Keratinocyte (primary cell): ENCODE measurements at regions not wholly inside any gene's neighbourhood (a gene's known extent, or its start where the extent isn't known, plus 50 kb on each side); places are given as distances from the start of the nearest gene placed in this dataset.

Experiments used
- DNase-seq: peaks from one replicate; pipeline ENCODE4 v3.0.0-alpha.2; 2011; ENCODE audit warnings: low read depth, missing footprints, low spot score
- FAIRE-seq: peaks from 2 replicates; lab custom pipeline; 2011; peaks lifted over from hg19 to GRCh38; lab: Jason Lieb, UNC
- H2AFZ ChIP-seq: 2 replicates; pipeline ENCODE4 v1.6.0; 2012; ENCODE audit warnings: low read length, control low read depth, inconsistent platforms; ENCODE audit not compliant: control insufficient read depth
- H3K27ac ChIP-seq: 2 replicates; pipeline ENCODE4 v1.5.1; 2011; ENCODE audit warnings: low read length; ENCODE audit not compliant: control insufficient read depth, insufficient read depth
- H3K27me3 ChIP-seq: 3 replicates; pipeline ENCODE4 v1.6.0; 2011; ENCODE audit warnings: low read length; ENCODE audit not compliant: control insufficient read depth, insufficient read depth; ENCODE audit errors: extremely low read depth
- H3K36me3 ChIP-seq, 2 experiments: 2 replicates in 1 of 2; 3 replicates in 1 of 2; pipeline ENCODE4 v1.5.1; 2011; ENCODE audit warnings: low read length in 2 of 2, mild to moderate bottlenecking in 1 of 2; ENCODE audit not compliant: control insufficient read depth in 2 of 2, insufficient read depth in 2 of 2; ENCODE audit errors: extremely low read depth in 1 of 2
- H3K4me1 ChIP-seq: 3 replicates; pipeline ENCODE4 v1.5.1; 2011; ENCODE audit warnings: low read length; ENCODE audit not compliant: control insufficient read depth, insufficient read depth; ENCODE audit errors: extremely low read depth
- H3K4me2 ChIP-seq: 3 replicates; pipeline ENCODE4 v1.6.0; 2011; ENCODE audit warnings: low read depth, low read length; ENCODE audit not compliant: control insufficient read depth, insufficient read depth; ENCODE audit errors: extremely low read depth
- H3K4me3 ChIP-seq, 3 experiments: fragments of 200-600 bp in 1 of 3; sonication (generic) in 1 of 3; 2 replicates in 2 of 3; 3 replicates in 1 of 3; pipeline ENCODE4 v1.5.1; 2011 to 2016; ENCODE audit warnings: low read length in 3 of 3, mild to moderate bottlenecking in 3 of 3, control low read depth in 2 of 3, inconsistent platforms in 1 of 3, low read depth in 1 of 3, mixed read lengths in 1 of 3, mixed run types in 1 of 3, moderate library complexity in 1 of 3; ENCODE audit not compliant: control insufficient read depth in 2 of 3, insufficient read depth in 2 of 3; ENCODE audit errors: extremely low read depth in 1 of 3
- H3K79me2 ChIP-seq: 2 replicates; pipeline ENCODE4 v1.6.0; 2012; ENCODE audit warnings: low read length; ENCODE audit not compliant: control insufficient read depth, insufficient read depth
- H3K9ac ChIP-seq: 3 replicates; pipeline ENCODE4 v1.6.0; 2011; ENCODE audit warnings: low read length; ENCODE audit not compliant: control insufficient read depth, insufficient read depth; ENCODE audit errors: extremely low read depth
- H3K9me1 ChIP-seq: 3 replicates; pipeline ENCODE4 v1.6.0; 2011; ENCODE audit warnings: low read length; ENCODE audit not compliant: control insufficient read depth, insufficient read depth; ENCODE audit errors: extremely low read depth
- H3K9me3 ChIP-seq: 2 replicates; pipeline ENCODE4 v1.5.1; 2012; ENCODE audit warnings: low read depth, low read length; ENCODE audit not compliant: control insufficient read depth
- H4K20me1 ChIP-seq: 3 replicates; pipeline ENCODE4 v1.6.0; 2011; ENCODE audit warnings: low read length; ENCODE audit not compliant: control insufficient read depth, insufficient read depth; ENCODE audit errors: extremely low read depth
- CTCF ChIP-seq, 3 experiments: IDR thresholded peaks in 1 of 3; conservative IDR thresholded peaks in 1 of 3; optimal IDR thresholded peaks in 1 of 3; 2 replicates in 2 of 3; 3 replicates in 1 of 3; pipeline versions ENCODE3 to v1.5.1; 2011; ENCODE audit warnings: low read length in 3 of 3, mild to moderate bottlenecking in 3 of 3, moderate library complexity in 2 of 3, control low read depth in 1 of 3, inconsistent platforms in 1 of 3; ENCODE audit not compliant: insufficient read depth in 2 of 3; ENCODE audit errors: extremely low read depth in 1 of 3
- EZH2 ChIP-seq: IDR thresholded peaks from one replicate; pipeline ENCODE4 v1.6.1; 2012; ENCODE audit warnings: inconsistent platforms, mild to moderate bottlenecking, low read length, moderate library complexity
- dilution Hi-C: fragments of 300-500 bp; cut with MboI; formaldehyde crosslinking; loops from one replicate; pipeline ENCODE4 v1.7.0; 2020; ENCODE audit warnings: low sequenced_read_pairs; ENCODE audit not compliant: extremely low pct_ligation_motif_present

DNA sequence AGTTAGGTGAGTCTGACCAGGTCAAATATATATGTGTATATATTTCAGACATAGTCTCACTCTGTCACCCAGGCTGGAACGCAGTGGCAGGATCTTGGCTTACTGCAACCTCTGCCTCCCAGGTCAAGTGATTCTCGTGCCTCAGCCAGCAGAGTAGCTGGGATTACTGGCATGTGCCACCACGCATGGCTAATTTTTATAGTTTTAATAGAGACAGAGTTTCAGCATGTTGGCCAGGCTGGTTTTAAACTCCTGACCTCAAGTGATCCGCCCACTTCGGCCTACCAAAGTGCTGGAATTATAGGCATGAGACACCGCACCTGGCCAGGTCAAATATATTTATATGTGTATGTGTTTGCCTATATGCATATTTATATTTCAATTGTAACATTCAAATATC lies 581.5 kb upstream of the B3GALT2 start:
- Histone ChIP-seq H3K36me3 (no peaks in the 10 kb centered on the region), H3K4me2 (no peak overlapping the region), H3K9me1 (no peaks in the 10 kb centered on the region), H3K9me3 (no peaks in the 10 kb centered on the region), H3K79me2 (no peaks in the 10 kb centered on the region), H2AFZ (no peak overlapping the region), H3K4me3 (no peak overlapping the region), H3K4me1 (no peaks in the 10 kb centered on the region), H3K27me3 (no peaks in the 10 kb centered on the region), H3K27ac (no peak overlapping the region), H3K9ac (no peak overlapping the region), H4K20me1 (no peaks in the 10 kb centered on the region)
- TF ChIP-seq CTCF (optimal IDR thresholded peaks at IDR 0.05 in 1 of 3, IDR thresholded peaks at IDR 0.05 in 1 of 3, conservative IDR thresholded peaks at IDR 0.05 in 1 of 3; ENCODE audit: extremely low read depth in 1 of 3, insufficient read depth in 2 of 3, low read length in 3 of 3) (no peak), EZH2 (no peak)
- dilution Hi-C loops = no loop called here
- no peak for DNase-seq
- FAIRE-seq = no peak

DNA sequence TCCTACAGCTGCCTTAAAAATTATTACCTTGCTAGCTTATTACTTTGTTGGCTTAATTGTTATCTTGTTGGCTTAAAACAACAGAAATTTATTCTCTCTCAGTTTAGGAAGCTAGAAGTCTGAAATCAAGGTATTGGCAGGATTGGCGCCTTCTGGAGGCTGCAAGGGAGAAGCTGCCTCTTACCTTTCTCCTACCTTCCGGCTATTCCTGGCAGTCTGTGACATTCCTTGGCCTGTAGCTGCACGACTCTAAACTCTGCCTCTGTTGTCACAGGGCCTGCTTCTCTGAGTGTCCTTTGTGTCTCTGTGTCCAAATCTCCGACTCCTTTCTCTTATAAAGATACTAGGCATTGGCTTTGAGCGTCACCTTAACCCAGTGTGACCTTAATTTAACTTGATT lies 579.9 kb upstream of the B3GALT2 start:
- TF ChIP-seq CTCF (optimal IDR thresholded peaks at IDR 0.05 in 1 of 3, IDR thresholded peaks at IDR 0.05 in 1 of 3, conservative IDR thresholded peaks at IDR 0.05 in 1 of 3; ENCODE audit: extremely low read depth in 1 of 3, insufficient read depth in 2 of 3, low read length in 3 of 3) (peak in 1 of 3 experiments; percentile 16), EZH2 (no peak)
- Histone ChIP-seq H3K4me3 (no peak overlapping the region), H4K20me1 (no peaks in the 10 kb centered on the region), H2AFZ (no peak overlapping the region), H3K9me3 (no peaks in the 10 kb centered on the region), H3K9ac (no peak overlapping the region), H3K9me1 (no peaks in the 10 kb centered on the region), H3K79me2 (no peaks in the 10 kb centered on the region), H3K4me1 (no peaks in the 10 kb centered on the region), H3K36me3 (no peaks in the 10 kb centered on the region), H3K4me2 (no peak overlapping the region), H3K27ac (no peak overlapping the region), H3K27me3 (no peaks in the 10 kb centered on the region)
- DNase-seq (no peak), FAIRE-seq (no peak)
- dilution Hi-C loops = no loop called here
